Fibroblast of lung (primary cell): ENCODE measurements at regions not wholly inside any gene's neighbourhood (a gene's known extent, or its start where the extent isn't known, plus 50 kb on each side); places are given as distances from the start of the nearest gene placed in this dataset.

Experiments
- EZH2 ChIP-seq: IDR thresholded peaks from 2 replicates; pipeline ENCODE4 v1.5.1; 2012; ENCODE audit warnings: low read length, control low read depth, mild to moderate bottlenecking; ENCODE audit errors: missing control alignments
- TF ChIP-seq, protein P1 (sequence below), 2 donors: IDR thresholded peaks in 1 of 2; conservative IDR thresholded peaks in 1 of 2; 1 replicate in 1 of 2; 2 replicates in 1 of 2; pipeline ENCODE4 v1.5.1; 2011 to 2012; ENCODE audit warnings: low read length in 2 of 2, control low read depth in 1 of 2, inconsistent platforms in 1 of 2, low read depth in 1 of 2, mild to moderate bottlenecking in 1 of 2

DNA sequence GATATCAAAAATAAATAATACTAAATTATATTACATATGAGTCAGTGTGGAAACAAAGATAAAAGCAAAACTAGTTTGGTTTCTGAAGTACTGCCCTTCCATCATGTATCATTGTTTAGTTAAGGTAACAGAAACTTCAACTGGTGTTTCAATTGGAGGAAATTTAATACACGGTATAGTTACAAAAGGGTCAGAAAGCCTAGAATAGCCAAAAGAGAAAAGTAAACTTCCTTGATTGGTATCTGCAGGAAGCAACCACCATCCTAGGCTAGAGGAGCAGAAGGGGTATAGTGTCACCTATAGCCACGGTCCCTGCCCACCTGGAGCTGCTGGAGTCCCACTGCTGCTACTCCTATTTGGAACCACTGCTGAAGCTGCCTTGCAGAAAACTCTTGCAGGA is 185.6 kb downstream of the SLC7A11 start:
- TF ChIP-seq, protein P1, sequence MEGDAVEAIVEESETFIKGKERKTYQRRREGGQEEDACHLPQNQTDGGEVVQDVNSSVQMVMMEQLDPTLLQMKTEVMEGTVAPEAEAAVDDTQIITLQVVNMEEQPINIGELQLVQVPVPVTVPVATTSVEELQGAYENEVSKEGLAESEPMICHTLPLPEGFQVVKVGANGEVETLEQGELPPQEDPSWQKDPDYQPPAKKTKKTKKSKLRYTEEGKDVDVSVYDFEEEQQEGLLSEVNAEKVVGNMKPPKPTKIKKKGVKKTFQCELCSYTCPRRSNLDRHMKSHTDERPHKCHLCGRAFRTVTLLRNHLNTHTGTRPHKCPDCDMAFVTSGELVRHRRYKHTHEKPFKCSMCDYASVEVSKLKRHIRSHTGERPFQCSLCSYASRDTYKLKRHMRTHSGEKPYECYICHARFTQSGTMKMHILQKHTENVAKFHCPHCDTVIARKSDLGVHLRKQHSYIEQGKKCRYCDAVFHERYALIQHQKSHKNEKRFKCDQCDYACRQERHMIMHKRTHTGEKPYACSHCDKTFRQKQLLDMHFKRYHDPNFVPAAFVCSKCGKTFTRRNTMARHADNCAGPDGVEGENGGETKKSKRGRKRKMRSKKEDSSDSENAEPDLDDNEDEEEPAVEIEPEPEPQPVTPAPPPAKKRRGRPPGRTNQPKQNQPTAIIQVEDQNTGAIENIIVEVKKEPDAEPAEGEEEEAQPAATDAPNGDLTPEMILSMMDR (conservative IDR thresholded peaks at IDR 0.05 in 1 of 2, IDR thresholded peaks at IDR 0.05 in 1 of 2; ENCODE audit: low read depth in 1 of 2, low read length in 2 of 2), result no peak
- TF ChIP-seq EZH2, result no peak
